GM12891 (cell line): ENCODE measurements at regions not wholly inside any gene's neighbourhood (a gene's known extent, or its start where the extent isn't known, plus 50 kb on each side); places are given as distances from the start of the nearest gene placed in this dataset.

ENCODE experiments used
- POLR2AphosphoS5 ChIP-seq: IDR thresholded peaks from 2 replicates; pipeline ENCODE4 v1.6.1; 2011; ENCODE audit warnings: low read depth, low read length, control low read depth
- SPI1 ChIP-seq: IDR thresholded peaks from 2 replicates; pipeline ENCODE4 v1.6.1; 2011; ENCODE audit warnings: low read depth, low read length, control low read depth
- TAF1 ChIP-seq: IDR thresholded peaks from 2 replicates; pipeline ENCODE4 v1.6.1; 2011; ENCODE audit warnings: low read depth, low read length, control low read depth

DNA sequence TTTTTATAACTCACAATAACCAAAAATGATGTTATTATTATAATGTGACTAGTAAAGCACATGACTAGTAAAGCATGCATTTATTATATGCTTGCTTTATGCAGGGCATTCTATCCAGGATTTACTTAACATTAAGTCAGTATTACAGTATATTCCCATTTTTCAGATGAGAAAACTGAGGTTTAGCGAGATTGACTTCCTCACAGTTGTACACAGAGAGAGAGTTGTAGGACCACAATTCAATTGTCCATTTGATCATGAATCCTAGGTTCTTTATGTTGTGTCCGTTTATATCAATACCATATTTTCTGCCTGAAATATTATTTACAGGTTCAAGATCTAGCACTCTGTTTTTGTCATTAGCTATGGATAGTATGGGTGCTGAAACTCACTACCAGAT is 301.5 kb downstream of the PRL start:
- TF ChIP-seq TAF1 (no peak), POLR2AphosphoS5 (no peak), SPI1 (no peak)
